NCI-H2107 treated with DMSO at 0.1 percent for 48 hours (cell line): ENCODE measurements at regions not wholly inside any gene's neighbourhood (a gene's known extent, or its start where the extent isn't known, plus 50 kb on each side); places are given as distances from the start of the nearest gene placed in this dataset.

Experiments used
- DNase-seq: peaks from one replicate; lab custom pipeline; 2025; ENCODE audit not compliant: unreplicated experiment; lab: John Stamatoyannopoulos, UW

- DNase-seq, result no peak
Measured at GRCh38 chr2:82307511-82307910, 2003.0 kb upstream of the LRRTM1 start.

DNA sequence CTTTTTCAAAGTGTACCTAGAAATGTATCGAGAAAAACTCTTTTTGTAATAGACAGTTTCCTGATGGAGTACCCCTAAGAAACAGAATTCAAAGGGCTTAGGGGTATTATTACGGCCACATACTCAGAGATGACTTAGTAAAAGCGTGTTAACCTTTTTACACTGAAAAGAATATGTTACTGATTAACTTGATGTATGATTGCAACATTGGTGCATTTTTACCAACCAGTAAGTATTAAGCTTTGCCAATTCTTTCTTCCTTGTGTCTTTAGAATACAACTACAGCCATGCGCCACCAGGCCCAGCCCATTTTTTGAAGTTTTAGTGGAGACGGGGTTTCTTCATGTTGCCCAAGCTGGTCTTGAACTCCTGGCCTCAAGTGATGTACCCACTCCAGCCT, 1997.0 kb upstream of the LRRTM1 start:
- no peak for DNase-seq

- DNase-seq, result no peak
Measured at GRCh38 chr2:82289446-82289845, 1984.9 kb upstream of the LRRTM1 start.

DNA sequence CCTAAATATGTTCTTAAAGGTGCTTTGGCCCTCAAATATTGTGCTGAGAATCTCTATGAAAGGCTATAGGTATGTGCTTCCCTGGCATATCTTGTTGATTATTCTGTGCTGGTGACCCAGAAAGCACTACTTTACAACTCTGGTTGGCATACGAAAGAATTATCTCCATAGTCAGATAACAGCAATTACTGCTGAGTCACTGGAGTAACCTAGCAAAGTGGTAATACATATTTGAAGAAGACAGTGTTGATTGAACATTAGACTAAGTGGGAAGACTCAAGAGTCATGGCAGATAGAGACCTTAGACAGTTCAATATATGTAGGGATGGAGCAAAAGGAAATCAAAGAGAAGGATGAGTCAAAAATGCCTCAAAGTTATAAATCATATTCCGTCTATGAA, 1978.5 kb upstream of the LRRTM1 start:
- no peak for DNase-seq

DNA sequence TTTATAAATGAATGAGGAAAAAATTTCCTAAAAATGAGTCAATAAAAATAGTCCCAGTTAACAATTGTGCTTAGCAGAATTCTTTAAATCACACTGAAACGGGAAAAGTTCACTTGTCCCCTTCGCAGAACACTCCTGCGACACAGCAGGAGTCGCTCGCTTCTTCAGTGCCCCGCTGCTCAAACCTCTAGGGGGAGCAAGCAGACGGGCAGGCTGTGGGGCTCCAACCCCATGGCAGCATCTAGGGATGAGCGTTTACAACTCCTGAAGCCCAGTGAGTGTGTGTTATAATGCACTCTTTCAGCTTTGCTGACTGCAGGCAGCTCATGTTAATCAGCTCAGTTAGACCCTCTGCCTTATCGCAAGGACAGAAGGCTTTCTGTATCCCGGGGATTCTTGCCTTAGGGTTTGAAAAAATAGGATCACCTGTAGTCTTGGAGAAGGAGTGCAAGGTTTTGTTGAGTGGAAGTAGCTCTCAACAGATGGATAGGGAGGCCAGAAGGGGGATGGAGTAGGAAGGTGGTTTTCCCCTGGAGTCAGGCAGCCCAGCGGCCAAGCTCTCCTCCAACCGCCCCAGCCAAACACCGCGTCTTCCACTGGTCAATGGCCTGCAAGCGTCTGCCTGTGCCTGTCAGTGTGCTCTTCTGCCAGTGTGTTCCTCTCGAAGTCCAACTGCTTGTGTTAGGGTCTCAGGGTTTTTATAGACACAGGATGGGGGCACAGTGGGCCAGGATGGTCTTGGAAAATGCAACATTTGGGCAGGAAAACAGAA, 1977.7 kb upstream of the LRRTM1 start:
- no peak for DNase-seq

- no peak for DNase-seq
Measured at GRCh38 chr2:82279367-82279766, 1974.8 kb upstream of the LRRTM1 start.

DNA sequence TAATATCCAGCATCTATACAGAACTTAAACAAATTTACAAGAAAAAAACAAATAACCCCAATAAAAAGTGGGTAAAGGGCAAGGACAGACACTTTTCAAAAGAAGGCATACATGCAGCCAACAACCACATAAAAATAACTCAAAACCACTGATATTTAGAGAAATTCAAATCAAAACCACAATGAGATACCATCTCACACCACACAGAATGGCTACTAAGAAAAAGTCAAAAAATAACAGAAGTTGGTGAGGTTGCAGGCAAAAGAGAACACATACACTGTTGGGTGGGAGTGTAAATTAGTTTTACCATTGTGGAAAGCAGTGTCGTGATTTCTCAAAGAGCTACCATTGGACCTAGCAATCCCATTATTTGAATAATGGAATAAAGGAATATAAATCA, 1973.9 kb upstream of the LRRTM1 start:
- no peak for DNase-seq

GRCh38 chr2:82275599-82275998, 1971.0 kb upstream of the LRRTM1 start:
- no peak for DNase-seq

- DNase-seq, result no peak
Measured at GRCh38 chr2:82268446-82268845, 1963.9 kb upstream of the LRRTM1 start.

- DNase-seq, result no peak
Measured at GRCh38 chr2:82260521-82260920, 1956.0 kb upstream of the LRRTM1 start.

- no peak for DNase-seq
Measured at GRCh38 chr2:82259551-82259950, 1955.0 kb upstream of the LRRTM1 start.

DNA sequence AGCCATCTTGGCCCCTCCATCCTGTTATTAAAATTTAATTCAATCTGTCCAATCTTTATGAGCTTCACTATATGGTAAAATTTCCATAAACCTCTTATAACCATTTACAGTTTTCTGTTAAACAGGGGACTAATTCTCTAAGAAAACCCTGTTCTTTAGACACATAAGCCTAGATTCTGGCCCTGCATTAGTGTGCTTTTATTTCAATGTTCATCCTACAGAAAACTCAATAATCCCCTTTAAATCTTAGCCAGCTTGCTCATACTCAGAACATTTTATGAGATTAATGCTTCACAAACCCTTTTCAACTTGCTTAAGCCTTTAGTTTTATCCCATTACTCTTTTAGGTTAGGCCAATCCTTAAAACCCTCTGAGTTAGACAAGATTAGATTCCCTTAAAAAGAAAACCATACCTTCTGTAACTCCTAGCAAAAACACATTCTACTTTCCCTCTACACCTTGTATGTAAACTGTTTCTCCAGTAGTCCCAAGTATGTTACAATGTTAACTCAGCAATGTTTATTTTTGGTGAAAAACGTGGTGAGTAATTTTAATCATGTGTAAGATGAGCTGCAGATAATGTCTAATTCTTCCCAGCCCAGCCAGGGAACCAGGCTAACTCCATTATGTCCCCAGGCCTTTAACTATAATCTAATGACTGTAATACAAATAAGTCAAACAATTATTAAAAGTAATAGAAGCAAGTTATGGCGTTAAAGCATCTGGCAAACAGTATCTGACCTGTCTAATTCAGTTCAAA, 1953.4 kb upstream of the LRRTM1 start:
- DNase-seq, result no peak

- no peak for DNase-seq
Measured at GRCh38 chr2:82256983-82257632, 1952.6 kb upstream of the LRRTM1 start.

- DNase-seq, result no peak
Measured at GRCh38 chr2:82256288-82256687, 1951.7 kb upstream of the LRRTM1 start.

DNA sequence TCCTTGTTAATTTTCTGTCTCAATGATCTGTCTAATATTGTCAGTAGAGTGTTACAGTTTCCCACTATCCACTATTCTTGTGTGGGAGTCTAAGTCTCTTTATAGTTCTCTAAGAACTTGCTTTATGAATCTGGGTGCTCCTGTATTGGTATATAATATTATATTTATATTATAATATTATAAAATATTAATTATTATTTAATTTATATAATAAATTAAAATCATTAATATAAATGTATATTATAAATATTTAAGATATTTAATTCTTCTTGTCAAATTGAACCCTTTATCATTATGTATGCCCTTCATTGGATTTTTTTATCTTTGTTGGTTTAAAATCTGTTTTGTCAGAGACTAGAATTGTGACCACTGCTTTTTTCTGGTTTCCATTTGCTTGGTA, 1950.2 kb upstream of the LRRTM1 start:
- no peak for DNase-seq

- no peak for DNase-seq
Measured at GRCh38 chr2:82246220-82246775, 1941.7 kb upstream of the LRRTM1 start.

GRCh38 chr2:82239176-82239575, 1934.6 kb upstream of the LRRTM1 start:
- no peak for DNase-seq

- DNase-seq, result no peak
Measured at GRCh38 chr2:82237994-82238662, 1933.6 kb upstream of the LRRTM1 start.

- DNase-seq, result no peak
Measured at GRCh38 chr2:82234283-82234874, 1929.8 kb upstream of the LRRTM1 start.

DNA sequence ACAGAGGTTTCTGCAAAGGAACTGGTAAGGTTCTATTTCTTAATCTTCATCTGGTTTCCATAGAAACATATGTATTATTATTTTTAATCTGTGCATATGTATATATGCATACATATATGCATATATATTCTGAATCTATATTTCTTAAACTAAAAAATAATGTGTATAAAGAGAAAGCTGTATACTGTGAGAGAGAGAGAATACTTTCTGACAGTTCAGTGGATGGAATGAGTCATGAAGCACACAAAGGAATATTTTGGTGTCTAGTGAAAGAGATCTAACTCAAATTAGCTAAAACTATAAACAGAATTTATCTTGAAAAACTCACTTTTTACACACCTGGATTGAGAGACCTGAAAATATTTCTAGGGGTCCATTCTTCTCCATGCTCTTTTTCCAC, 1929.3 kb upstream of the LRRTM1 start:
- no peak for DNase-seq

GRCh38 chr2:82230406-82230805, 1925.9 kb upstream of the LRRTM1 start:
- DNase-seq, result no peak
